Retinal pigment epithelial cell (primary cell): ENCODE measurements at regions not wholly inside any gene's neighbourhood (a gene's known extent, or its start where the extent isn't known, plus 50 kb on each side); places are given as distances from the start of the nearest gene placed in this dataset.
"Not testable (repeated sequence)": the region's sequence is repeated elsewhere in the genome, so short reads cannot be mapped to it uniquely, and the experiment has no call there.

Experiments
- DNase-seq: peaks from one replicate; pipeline ENCODE4 v3.0.0-alpha.2; 2010; ENCODE audit warnings: low read depth
- H3K4me3 ChIP-seq: 2 replicates; pipeline ENCODE4 v1.5.1; 2011; ENCODE audit warnings: mild to moderate bottlenecking, low read length, control low read depth, moderate library complexity
- CTCF ChIP-seq: conservative IDR thresholded peaks from 2 replicates; pipeline ENCODE4 v1.5.1; 2011; ENCODE audit warnings: low read depth, low read length, control low read depth, inconsistent platforms

- no peak overlapping the region for H3K4me3 ChIP-seq
- no peak for TF ChIP-seq CTCF
- no peak for DNase-seq
These were observed 107.6 kb downstream of the KCNJ2 start for GRCh38 chr17:70276906-70277305.

- TF ChIP-seq CTCF, result no peak
- H3K4me3 ChIP-seq, result no peak overlapping the region
- DNase-seq, result no peak
These were observed 109.6 kb downstream of the KCNJ2 start for GRCh38 chr17:70278844-70279462.

- no peak for TF ChIP-seq CTCF
- no peak for DNase-seq
- no peak overlapping the region for H3K4me3 ChIP-seq
These were observed 117.1 kb downstream of the KCNJ2 start for GRCh38 chr17:70286391-70286790.

GRCh38 chr17:70288540-70289290 lies 119.4 kb downstream of the KCNJ2 start:
- DNase-seq, result no peak
- no peak for TF ChIP-seq CTCF
- H3K4me3 ChIP-seq, result no peak overlapping the region

GRCh38 chr17:70290770-70291169 lies 121.4 kb downstream of the KCNJ2 start:
- DNase-seq, result no peak
- no peak overlapping the region for H3K4me3 ChIP-seq
- no peak for TF ChIP-seq CTCF

- TF ChIP-seq CTCF, result no peak
These were observed 123.0 kb downstream of the KCNJ2 start for GRCh38 chr17:70292366-70292765.

GRCh38 chr17:70293564-70294310 lies 124.4 kb downstream of the KCNJ2 start:
- not testable (repeated sequence) for DNase-seq, H3K4me3 ChIP-seq

More at GRCh38 chr17:70292366-70292765, 123.0 kb downstream of the KCNJ2 start:
- no peak for DNase-seq
- H3K4me3 ChIP-seq, result no peak overlapping the region
